Transverse colon (tissue), 4 donors: ENCODE measurements at regions not wholly inside any gene's neighbourhood (a gene's known extent, or its start where the extent isn't known, plus 50 kb on each side); places are given as distances from the start of the nearest gene placed in this dataset.

Source experiments
- CTCF ChIP-seq, 5 experiments: fragments of 200-600 bp in 3 of 5; fragments of 450-650 bp in 2 of 5; sonication (generic) in 3 of 5; IDR thresholded peaks; 1 replicate in 2 of 5; 2 replicates in 3 of 5; pipeline ENCODE4 v1.5.1; 2016 to 2017; ENCODE audit warnings: antibody characterized with exemption in 5 of 5, inconsistent platforms in 3 of 5, mild to moderate bottlenecking in 2 of 5, moderate library complexity in 1 of 5
- EP300 ChIP-seq: sonication (generic); formaldehyde crosslinking; IDR thresholded peaks from one replicate; pipeline ENCODE4 v1.6.1; 2017; ENCODE audit warnings: antibody characterized with exemption, low read depth
- POLR2A ChIP-seq: fragments of 450-650 bp; IDR thresholded peaks from one replicate; pipeline ENCODE4 v1.6.1; 2016; ENCODE audit warnings: antibody characterized with exemption, mild to moderate bottlenecking, moderate library complexity
- POLR2AphosphoS5 ChIP-seq, 3 donors: sonication (generic); formaldehyde crosslinking; IDR thresholded peaks; one replicate each; pipeline ENCODE4 v1.6.1; 2016; ENCODE audit warnings: antibody characterized with exemption in 3 of 3

- TF ChIP-seq POLR2A (no peak), CTCF (IDR thresholded peaks at IDR 0.05) (no peak), POLR2AphosphoS5 (IDR thresholded peaks at IDR 0.05) (no peak), EP300 (no peak)
Measured at GRCh38 chr14:65294816-65295215, 117.7 kb upstream of the FUT8 start.
